Gastrocnemius medialis (tissue), 4 donors: ENCODE measurements at regions not wholly inside any gene's neighbourhood (a gene's known extent, or its start where the extent isn't known, plus 50 kb on each side); places are given as distances from the start of the nearest gene placed in this dataset.

ENCODE experiments used
- POLR2A ChIP-seq, 2 donors: fragments of 450-650 bp; IDR thresholded peaks; one replicate each; pipeline ENCODE4 v1.6.1; 2017; ENCODE audit warnings: antibody characterized with exemption in 2 of 2, mild to moderate bottlenecking in 2 of 2, moderate library complexity in 2 of 2
- TF ChIP-seq, protein P1 (sequence below), 5 experiments: fragments of 450-650 bp in 3 of 5; fragments of 200-600 bp in 2 of 5; sonication (generic) in 2 of 5; IDR thresholded peaks in 4 of 5; conservative IDR thresholded peaks in 1 of 5; 1 replicate in 4 of 5; 2 replicates in 1 of 5; pipeline ENCODE4 v1.5.1; 2016 to 2019; ENCODE audit warnings: antibody characterized with exemption in 5 of 5, mild to moderate bottlenecking in 3 of 5, moderate library complexity in 3 of 5

DNA sequence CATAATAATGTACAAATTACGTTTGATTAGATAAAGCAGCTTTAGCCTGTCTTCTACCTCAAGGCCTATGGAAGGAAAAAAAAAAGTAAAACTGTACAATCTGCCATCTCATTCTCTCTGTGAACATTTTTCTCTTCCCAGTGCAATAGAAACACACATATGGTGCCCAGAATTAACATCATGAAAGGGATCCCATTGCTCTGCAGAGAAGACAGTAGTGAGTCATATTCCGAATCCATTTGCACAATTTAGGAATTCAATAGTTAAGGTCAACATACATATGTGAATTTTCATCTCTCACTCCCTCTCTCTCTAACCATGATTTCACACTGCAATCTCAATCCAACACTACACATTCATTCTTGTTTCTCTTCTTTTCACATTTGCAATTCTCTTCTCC, 640.9 kb upstream of the SOX11 start:
- TF ChIP-seq POLR2A (IDR thresholded peaks at IDR 0.05): no peak
- TF ChIP-seq, protein P1, sequence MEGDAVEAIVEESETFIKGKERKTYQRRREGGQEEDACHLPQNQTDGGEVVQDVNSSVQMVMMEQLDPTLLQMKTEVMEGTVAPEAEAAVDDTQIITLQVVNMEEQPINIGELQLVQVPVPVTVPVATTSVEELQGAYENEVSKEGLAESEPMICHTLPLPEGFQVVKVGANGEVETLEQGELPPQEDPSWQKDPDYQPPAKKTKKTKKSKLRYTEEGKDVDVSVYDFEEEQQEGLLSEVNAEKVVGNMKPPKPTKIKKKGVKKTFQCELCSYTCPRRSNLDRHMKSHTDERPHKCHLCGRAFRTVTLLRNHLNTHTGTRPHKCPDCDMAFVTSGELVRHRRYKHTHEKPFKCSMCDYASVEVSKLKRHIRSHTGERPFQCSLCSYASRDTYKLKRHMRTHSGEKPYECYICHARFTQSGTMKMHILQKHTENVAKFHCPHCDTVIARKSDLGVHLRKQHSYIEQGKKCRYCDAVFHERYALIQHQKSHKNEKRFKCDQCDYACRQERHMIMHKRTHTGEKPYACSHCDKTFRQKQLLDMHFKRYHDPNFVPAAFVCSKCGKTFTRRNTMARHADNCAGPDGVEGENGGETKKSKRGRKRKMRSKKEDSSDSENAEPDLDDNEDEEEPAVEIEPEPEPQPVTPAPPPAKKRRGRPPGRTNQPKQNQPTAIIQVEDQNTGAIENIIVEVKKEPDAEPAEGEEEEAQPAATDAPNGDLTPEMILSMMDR (IDR thresholded peaks at IDR 0.05 in 4 of 5, conservative IDR thresholded peaks at IDR 0.05 in 1 of 5): no peak
